NT2/D1 (cell line): ENCODE measurements at regions not wholly inside any gene's neighbourhood (a gene's known extent, or its start where the extent isn't known, plus 50 kb on each side); places are given as distances from the start of the nearest gene placed in this dataset.

Experiments used
- SUZ12 ChIP-seq: IDR thresholded peaks from 2 replicates; pipeline ENCODE4 v1.6.1; 2011; ENCODE audit not compliant: insufficient read length, insufficient read depth; ENCODE audit errors: extremely low read depth
- YY1 ChIP-seq: IDR thresholded peaks from 2 replicates; pipeline ENCODE4 v1.6.1; 2011; ENCODE audit not compliant: insufficient read length, insufficient read depth
- ZNF274 ChIP-seq: IDR thresholded peaks from 2 replicates; pipeline ENCODE4 v1.6.1; 2011; ENCODE audit warnings: mild to moderate bottlenecking, low read depth, low read length

DNA sequence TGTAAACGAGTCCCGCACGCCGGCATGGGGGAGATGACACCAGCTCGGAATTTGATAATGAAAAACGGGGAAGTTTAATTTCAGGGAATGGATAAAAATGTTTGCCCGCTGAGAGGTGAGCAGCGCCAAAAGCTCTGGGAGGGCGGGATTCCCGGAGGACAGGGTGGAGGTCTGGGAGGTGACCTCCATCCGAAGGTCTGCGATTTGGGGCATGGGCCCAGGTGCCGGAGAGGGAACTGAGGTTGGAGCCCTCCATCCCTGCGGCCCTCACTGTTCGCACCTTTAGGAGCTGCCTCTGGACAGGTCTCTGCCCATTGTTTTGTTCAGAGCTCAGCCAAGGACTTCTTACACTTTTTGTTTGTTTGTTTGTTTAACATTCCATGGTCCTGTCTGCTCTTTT, 129.8 kb downstream of the URI1 start:
- TF ChIP-seq SUZ12 (no peak), YY1 (no peak), ZNF274 (no peak)
